Activated CD8-positive, alpha-beta memory T cell treated with anti-CD3 and anti-CD28 coated beads, Interleukin-2, amount 10 ng/mL, durations not matched to agents 7 days and 5 days (primary cell): ENCODE measurements at regions not wholly inside any gene's neighbourhood (a gene's known extent, or its start where the extent isn't known, plus 50 kb on each side); places are given as distances from the start of the nearest gene placed in this dataset.

Experiments
- ATAC-seq: fragments of 150-1000 bp; cut with Tn5 transposase; one replicate; pipeline ENCODE4 v1.10.0; 2021; ENCODE audit warnings: moderate library complexity
- CTCF ChIA-PET: fragments of 350-600 bp; sonication (Branson Sonifier 250); formaldehyde crosslinking; loops from one replicate; lab custom pipeline; 2021; ENCODE audit warnings: antibody characterized with exemption; lab: Charles Lee
- DNase-seq: peaks from one replicate; pipeline ENCODE4 v3.0.0-alpha.2; 2020
- H3K27ac Mint-ChIP-seq: one replicate; pipeline ENCODE4 v1.8.0; 2021; ENCODE audit warnings: mild to moderate bottlenecking, mixed read lengths
- H3K27me3 Mint-ChIP-seq: one replicate; pipeline ENCODE4 v1.8.0; 2021; ENCODE audit warnings: mixed read lengths
- H3K36me3 Mint-ChIP-seq: one replicate; pipeline ENCODE4 v1.8.0; 2021; ENCODE audit warnings: mild to moderate bottlenecking, mixed read lengths
- H3K4me1 Mint-ChIP-seq: one replicate; pipeline ENCODE4 v1.8.0; 2021; ENCODE audit warnings: mixed read lengths
- H3K4me3 Mint-ChIP-seq: one replicate; pipeline ENCODE4 v1.8.0; 2021; ENCODE audit warnings: mild to moderate bottlenecking, moderate library complexity, mixed read lengths
- H3K9me3 Mint-ChIP-seq: one replicate; pipeline ENCODE4 v1.8.0; 2022; ENCODE audit warnings: low read depth, mixed read lengths

DNA sequence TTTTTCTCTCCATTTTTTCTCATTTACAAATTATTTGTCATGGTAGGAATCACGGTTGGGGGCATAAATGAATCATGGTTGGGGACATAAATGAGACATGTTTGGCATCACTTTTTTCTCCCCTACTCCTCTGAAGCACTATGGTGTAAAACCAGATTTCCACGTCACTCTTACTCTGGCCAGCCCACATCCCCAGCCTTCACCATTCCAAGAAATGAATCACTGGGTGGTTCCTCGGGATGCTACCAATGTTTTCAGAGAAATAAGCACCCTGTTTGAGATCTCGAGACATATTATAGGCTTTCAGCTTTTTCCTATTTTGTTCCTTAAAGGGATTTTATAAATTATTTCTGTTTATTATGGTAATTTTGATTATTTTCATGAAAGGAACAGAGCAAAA, 155.0 kb upstream of the SLC8A1 start:
- DNase-seq (no peak), ATAC-seq (no peak)
- H3K4me3 Mint-ChIP-seq: no peak overlapping the region
- H3K36me3 Mint-ChIP-seq: no peaks in the 10 kb centered on the region
- no peaks in the 10 kb centered on the region for H3K27me3 Mint-ChIP-seq
- peaks cover 3% of the 10 kb centered on the region for H3K9me3 Mint-ChIP-seq
- no peaks in the 10 kb centered on the region for H3K4me1 Mint-ChIP-seq
- no peak overlapping the region for H3K27ac Mint-ChIP-seq
- CTCF ChIA-PET: no interaction called here

DNA sequence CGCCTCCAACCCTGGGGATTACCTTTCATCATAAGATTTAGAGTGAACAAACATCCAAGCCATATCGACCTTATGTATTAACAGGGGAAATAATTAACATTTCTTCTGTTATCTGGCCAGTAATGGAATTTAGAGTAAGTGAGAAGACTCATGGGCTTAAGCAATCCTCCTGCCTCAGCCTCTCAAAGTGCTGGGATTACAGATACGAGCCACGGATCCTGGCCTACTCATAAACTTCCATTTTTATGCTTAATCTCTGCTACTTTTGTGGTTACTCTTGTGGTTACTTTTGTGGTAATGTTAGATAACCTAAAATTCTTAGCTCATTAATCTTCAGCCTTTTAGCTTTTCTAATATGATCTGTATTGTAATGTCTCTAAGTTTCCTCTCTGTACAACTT, 159.3 kb upstream of the SLC8A1 start:
- DNase-seq (no peak), ATAC-seq (no peak)
- Mint-ChIP-seq H3K36me3 (no peaks in the 10 kb centered on the region), H3K27ac (no peak overlapping the region), H3K27me3 (no peaks in the 10 kb centered on the region), H3K9me3 (peaks cover 2% of the 10 kb centered on the region), H3K4me3 (no peak overlapping the region), H3K4me1 (no peaks in the 10 kb centered on the region)
- CTCF ChIA-PET: no interaction called here

DNA sequence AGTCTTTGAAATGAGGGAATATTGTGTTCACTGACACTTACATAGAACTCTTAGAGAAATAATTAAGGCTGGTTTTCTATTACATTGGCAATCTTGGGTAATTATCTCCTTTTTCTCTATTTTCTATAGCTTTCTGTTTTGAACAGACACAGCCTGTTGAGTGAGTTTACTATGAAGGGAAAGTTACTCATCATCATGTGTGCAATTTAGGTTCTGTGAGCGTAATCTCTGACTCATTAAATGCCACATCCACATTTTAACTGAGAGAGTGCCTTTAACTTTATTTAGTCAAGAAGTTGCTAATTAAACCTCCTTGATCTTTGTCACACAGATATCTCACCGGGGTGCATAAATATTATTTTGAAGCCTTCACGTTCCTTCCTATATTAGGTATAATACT, 174.0 kb upstream of the SLC8A1 start:
- H3K4me1 Mint-ChIP-seq: no peaks in the 10 kb centered on the region
- H3K9me3 Mint-ChIP-seq: peaks cover 2% of the 10 kb centered on the region
- CTCF ChIA-PET: no interaction called here
- H3K4me3 Mint-ChIP-seq: no peak overlapping the region
- H3K27ac Mint-ChIP-seq: no peak overlapping the region
- no peak for DNase-seq
- ATAC-seq: no peak
- H3K27me3 Mint-ChIP-seq: no peaks in the 10 kb centered on the region
- H3K36me3 Mint-ChIP-seq: no peaks in the 10 kb centered on the region

DNA sequence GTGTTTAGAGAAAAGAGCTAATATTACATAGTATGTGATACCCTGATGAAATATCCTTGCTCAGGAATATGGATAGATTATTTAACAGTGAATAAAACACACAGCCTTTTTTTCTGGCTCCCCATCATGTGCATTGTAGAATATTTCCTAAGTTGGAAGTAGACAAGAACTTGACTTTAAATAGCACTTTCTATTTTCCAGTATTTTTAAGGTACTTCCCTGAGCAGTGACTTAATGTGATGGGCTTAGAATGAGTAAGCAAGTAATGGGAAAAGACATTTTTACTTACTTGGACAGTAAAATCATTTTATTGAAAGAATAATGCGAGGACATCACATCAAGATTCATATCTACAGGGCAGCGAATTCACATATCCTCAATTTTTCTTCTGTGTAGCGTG, 176.7 kb upstream of the SLC8A1 start:
- Mint-ChIP-seq H3K36me3 (no peaks in the 10 kb centered on the region), H3K4me1 (no peaks in the 10 kb centered on the region), H3K9me3 (peaks cover 2% of the 10 kb centered on the region), H3K4me3 (no peak overlapping the region), H3K27me3 (no peaks in the 10 kb centered on the region), H3K27ac (no peak overlapping the region)
- no peak for DNase-seq
- CTCF ChIA-PET: no interaction called here
- no peak for ATAC-seq

DNA sequence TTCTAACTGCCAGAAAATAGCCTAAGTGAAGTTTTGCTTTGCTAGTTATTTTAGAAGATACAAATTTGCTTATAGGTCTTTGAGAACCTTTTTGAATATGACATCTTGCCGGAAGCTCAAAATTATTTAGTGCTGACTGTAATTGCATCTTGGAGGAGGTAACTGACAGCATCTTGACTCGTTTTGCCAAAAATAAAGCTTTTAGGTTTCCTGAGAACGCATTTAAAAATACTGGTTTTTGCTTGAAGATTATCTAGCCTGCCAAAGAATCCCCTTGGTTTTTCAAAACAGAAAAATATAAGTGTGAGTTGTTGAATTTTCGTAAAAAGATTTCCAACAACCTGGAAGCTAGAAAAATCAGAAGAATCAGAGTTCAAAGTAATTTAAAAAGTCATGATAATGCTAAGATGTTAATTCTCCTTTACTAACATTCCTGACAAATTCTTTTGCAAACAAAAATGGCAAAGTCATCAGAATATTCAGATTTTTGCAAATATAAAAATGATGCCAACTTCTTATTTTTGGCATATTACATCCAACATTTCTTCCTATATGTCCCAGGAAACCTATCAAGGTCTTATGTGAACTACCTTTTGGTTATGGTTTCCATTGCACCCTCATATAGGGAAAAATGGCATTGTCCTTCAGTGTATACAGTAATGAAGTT, 178.0 kb upstream of the SLC8A1 start:
- ATAC-seq: no peak
- H3K27ac Mint-ChIP-seq: no peak overlapping the region
- no peaks in the 10 kb centered on the region for H3K4me1 Mint-ChIP-seq
- H3K36me3 Mint-ChIP-seq: no peaks in the 10 kb centered on the region
- peaks cover 2% of the 10 kb centered on the region for H3K9me3 Mint-ChIP-seq
- H3K4me3 Mint-ChIP-seq: no peak overlapping the region
- DNase-seq: no peak
- CTCF ChIA-PET: no interaction called here
- no peaks in the 10 kb centered on the region for H3K27me3 Mint-ChIP-seq

DNA sequence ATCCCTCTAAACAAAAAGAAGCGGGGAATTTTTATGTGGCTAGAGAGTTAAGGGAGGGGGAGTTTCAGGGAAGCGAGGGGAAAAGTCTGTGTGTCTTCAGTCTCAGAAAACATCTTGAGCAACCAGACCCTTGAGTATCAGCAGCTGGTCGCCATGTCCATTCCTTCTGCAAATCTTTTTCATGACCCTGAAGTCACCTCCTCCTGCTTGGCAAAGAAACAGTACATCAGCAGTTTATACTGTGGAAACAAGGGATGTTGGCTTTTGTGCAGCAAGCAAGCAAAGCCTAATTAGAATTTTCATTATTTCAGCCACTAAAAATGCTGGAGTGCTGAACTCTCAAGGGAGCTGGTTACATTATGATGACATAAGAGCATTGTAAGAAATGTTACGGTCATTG, 187.4 kb upstream of the SLC8A1 start:
- H3K36me3 Mint-ChIP-seq: no peaks in the 10 kb centered on the region
- H3K9me3 Mint-ChIP-seq: no peaks in the 10 kb centered on the region
- CTCF ChIA-PET: no interaction called here
- H3K27me3 Mint-ChIP-seq: no peaks in the 10 kb centered on the region
- no peak overlapping the region for H3K27ac Mint-ChIP-seq
- no peaks in the 10 kb centered on the region for H3K4me1 Mint-ChIP-seq
- DNase-seq (no peak), ATAC-seq (no peak)
- no peak overlapping the region for H3K4me3 Mint-ChIP-seq

DNA sequence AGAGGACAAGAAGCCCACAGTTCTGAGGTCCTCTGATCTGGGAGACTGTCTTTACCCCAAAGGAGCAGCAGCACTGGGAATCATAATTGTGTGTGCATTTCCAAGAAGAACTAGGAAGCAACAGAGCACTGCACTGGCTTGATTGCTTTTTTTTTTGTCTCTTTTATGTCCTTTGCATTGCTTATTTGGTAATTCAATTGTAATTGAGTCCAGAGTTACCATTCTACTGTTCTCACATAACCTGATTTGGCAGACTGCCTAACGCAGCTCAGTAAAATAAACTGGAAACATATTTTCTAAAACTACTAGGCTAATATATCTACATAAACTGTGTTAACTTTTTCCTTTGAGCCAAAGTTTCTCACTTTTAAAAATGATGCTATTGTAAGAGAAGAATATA, 190.3 kb upstream of the SLC8A1 start:
- no peak for ATAC-seq
- H3K9me3 Mint-ChIP-seq: no peaks in the 10 kb centered on the region
- no peak for DNase-seq
- CTCF ChIA-PET: no interaction called here
- H3K4me3 Mint-ChIP-seq: no peak overlapping the region
- no peak overlapping the region for H3K27ac Mint-ChIP-seq
- H3K4me1 Mint-ChIP-seq: no peaks in the 10 kb centered on the region
- no peaks in the 10 kb centered on the region for H3K36me3 Mint-ChIP-seq
- H3K27me3 Mint-ChIP-seq: no peaks in the 10 kb centered on the region

DNA sequence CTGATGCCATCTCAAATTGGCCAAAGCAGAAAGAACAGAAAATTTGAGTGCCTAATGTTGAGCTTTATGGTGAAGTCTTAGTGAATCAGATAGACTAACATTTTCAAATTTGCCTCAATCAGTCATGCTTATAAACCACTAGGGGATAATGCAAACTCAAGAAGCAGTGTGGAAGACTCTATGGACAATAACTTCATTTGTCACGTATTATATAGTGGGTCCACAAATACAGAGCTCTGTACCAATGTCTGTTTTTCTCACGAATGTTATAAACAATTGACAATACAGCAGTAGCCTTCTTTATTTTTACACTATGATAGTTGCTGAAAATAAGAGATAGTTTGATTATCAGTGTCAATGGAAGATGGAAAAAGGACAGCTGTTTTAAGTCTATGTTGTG, 190.8 kb upstream of the SLC8A1 start:
- DNase-seq (no peak), ATAC-seq (no peak)
- H3K4me3 Mint-ChIP-seq: no peak overlapping the region
- no peak overlapping the region for H3K27ac Mint-ChIP-seq
- H3K27me3 Mint-ChIP-seq: no peaks in the 10 kb centered on the region
- H3K36me3 Mint-ChIP-seq: no peaks in the 10 kb centered on the region
- H3K9me3 Mint-ChIP-seq: no peaks in the 10 kb centered on the region
- CTCF ChIA-PET: interaction anchor here (0.9 kb wide), 1 partner anchor 8 kb away, joined by 3 read pairs; no protein-coding TSS in a partner anchor
- H3K4me1 Mint-ChIP-seq: no peaks in the 10 kb centered on the region

DNA sequence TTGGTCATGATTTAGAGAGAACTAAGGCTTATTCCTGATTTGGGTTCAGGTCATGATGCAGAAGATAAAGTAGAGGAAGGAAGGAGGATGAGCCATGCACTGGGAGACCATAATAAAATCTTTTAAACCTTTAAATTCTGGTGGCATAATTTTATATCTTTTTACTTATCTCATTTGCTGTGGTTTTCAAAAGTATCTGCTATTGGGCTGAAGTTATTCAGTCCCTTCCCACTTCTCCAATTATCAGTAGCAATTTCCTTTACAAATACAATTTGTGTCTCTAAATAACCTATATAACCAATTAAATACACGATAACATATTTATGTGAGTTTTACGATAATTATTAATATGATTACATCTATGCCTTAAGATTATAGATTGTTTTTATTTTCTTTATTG, 194.8 kb upstream of the SLC8A1 start:
- CTCF ChIA-PET: no interaction called here
- Mint-ChIP-seq H3K4me3 (no peak overlapping the region), H3K9me3 (no peaks in the 10 kb centered on the region), H3K27me3 (no peaks in the 10 kb centered on the region), H3K36me3 (no peaks in the 10 kb centered on the region), H3K4me1 (no peaks in the 10 kb centered on the region), H3K27ac (no peak overlapping the region)
- ATAC-seq (no peak), DNase-seq (no peak)

DNA sequence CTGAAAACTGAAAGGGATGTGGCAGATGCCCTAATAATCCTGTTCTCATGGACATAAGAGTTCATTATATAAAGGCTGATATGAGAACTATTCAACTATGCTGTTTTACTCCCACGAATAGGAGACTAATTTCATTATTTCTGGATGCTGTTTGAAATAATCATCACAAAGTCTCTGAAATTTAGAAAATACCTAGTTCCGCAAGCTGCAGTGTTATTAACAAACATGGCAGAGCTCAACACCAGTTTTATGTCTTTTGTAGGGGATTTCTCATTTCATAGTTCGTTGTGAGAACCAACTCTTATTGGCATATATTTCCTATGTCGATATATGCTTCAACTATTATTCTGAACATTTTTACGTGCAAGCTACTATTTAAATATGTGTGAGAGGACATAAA, 200.3 kb upstream of the SLC8A1 start:
- Mint-ChIP-seq H3K36me3 (no peaks in the 10 kb centered on the region), H3K4me1 (no peaks in the 10 kb centered on the region)
- CTCF ChIA-PET: no interaction called here

DNA sequence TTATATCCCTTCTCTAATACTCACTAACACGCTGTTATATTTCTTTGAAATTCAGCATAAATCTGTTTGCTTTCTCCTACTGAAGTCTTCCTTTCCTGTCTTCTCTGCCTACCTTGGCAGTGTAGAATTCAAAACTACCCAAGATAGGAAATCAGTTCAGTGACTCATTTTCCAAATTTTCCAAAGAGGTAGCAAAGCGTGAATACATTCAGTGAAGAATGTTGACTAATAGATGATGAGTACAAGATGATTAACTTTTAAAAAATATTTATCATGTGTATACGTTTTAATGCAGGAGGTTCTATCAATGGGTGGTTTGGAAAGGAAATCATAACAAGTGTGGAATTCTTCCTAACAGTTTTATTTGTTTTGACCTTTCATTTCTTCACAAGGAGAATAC, 201.9 kb upstream of the SLC8A1 start:
- Mint-ChIP-seq H3K4me1 (no peaks in the 10 kb centered on the region), H3K4me3 (no peak overlapping the region), H3K36me3 (no peaks in the 10 kb centered on the region), H3K27me3 (no peaks in the 10 kb centered on the region), H3K9me3 (peaks cover 2% of the 10 kb centered on the region), H3K27ac (no peak overlapping the region)
- CTCF ChIA-PET: no interaction called here
- ATAC-seq (no peak), DNase-seq (no peak)

More for the DNA sequence above, 200.3 kb upstream of the SLC8A1 start:
- ATAC-seq (no peak), DNase-seq (no peak)
- Mint-ChIP-seq H3K27ac (no peak overlapping the region), H3K9me3 (peaks cover under 1% of the 10 kb centered on the region), H3K27me3 (no peaks in the 10 kb centered on the region), H3K4me3 (no peak overlapping the region)

DNA sequence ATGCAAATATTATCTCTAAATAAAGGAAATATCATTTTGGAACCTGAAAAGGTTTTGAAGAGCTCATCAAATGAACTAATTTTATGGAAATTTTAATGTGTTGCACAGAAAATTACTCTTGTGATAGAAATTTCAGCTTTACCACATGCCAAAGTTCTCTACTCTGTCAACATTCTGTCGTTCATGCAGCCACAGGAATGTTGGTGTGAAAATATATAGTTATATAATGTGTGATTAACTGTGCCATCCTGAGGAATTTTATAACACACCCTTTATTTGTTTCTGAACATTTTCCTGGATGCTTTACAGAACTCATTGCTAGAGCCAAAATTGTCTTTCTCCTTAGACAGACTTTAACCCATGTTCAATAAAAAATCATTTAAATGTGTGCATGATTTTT, 202.5 kb upstream of the SLC8A1 start:
- Mint-ChIP-seq H3K4me1 (no peaks in the 10 kb centered on the region), H3K36me3 (no peaks in the 10 kb centered on the region), H3K27ac (no peak overlapping the region), H3K27me3 (no peaks in the 10 kb centered on the region), H3K9me3 (peaks cover 2% of the 10 kb centered on the region), H3K4me3 (no peak overlapping the region)
- no peak for DNase-seq
- ATAC-seq: no peak
- CTCF ChIA-PET: no interaction called here

DNA sequence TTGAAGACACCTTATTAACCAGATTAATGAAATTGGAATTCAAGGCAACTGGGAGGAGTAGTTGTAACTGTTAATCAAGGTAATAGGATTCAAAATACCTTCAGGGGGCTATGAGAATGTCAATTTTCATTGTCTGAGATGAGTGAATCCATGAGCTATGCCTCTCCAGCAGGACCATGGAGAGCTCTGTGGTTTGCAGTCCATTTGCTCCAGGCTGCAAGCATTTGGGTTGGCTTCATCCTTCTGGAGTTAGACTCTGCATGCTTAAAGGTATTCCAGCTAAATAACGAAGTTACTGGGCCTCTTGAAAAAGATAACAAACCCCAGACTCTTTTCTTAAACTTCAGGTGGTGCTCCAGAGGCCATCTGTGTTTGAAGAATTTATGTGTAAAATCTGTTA, 207.1 kb upstream of the SLC8A1 start:
- DNase-seq (no peak), ATAC-seq (no peak)
- no peak overlapping the region for H3K27ac Mint-ChIP-seq
- H3K27me3 Mint-ChIP-seq: no peaks in the 10 kb centered on the region
- peaks cover 9% of the 10 kb centered on the region for H3K9me3 Mint-ChIP-seq
- CTCF ChIA-PET: no interaction called here
- H3K4me3 Mint-ChIP-seq: no peak overlapping the region
- no peaks in the 10 kb centered on the region for H3K4me1 Mint-ChIP-seq
- H3K36me3 Mint-ChIP-seq: no peaks in the 10 kb centered on the region

DNA sequence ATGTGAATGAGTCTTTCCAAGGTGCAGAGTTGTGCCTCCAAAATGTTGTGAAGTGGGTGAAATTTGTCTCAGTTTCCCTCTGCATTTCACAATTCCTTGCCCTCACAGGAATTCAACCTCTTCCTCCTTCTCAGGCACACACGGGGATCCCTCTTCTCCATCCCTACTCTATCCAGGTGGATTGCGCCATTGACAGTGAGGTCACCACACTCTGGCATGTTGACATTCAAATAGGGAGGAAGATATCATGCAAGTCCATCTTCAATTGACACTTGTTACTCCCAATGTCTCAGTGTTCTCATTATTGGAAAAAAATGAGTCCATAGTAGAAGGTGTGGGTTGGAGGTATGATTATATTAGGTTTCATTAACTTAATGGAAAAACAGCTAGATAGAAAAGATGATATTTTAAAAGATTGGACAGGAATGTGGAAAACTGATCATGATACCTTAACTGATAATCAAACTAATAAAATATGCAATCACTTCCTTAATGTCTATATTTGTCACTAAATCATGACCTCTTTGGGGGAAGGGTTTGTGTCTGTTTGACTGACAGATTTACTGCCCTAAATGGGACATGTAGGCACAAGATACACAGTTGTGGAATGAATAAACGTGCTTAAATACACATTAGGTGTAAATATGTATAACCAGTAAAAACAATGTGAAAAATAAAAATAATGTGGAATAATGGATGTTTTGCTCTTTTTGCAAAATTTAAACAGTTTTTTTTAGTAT, 213.8 kb upstream of the SLC8A1 start:
- H3K27ac Mint-ChIP-seq: no peak overlapping the region
- H3K9me3 Mint-ChIP-seq: peaks cover 6% of the 10 kb centered on the region
- H3K36me3 Mint-ChIP-seq: no peaks in the 10 kb centered on the region
- no peaks in the 10 kb centered on the region for H3K4me1 Mint-ChIP-seq
- ATAC-seq: no peak
- no peaks in the 10 kb centered on the region for H3K27me3 Mint-ChIP-seq
- CTCF ChIA-PET: no interaction called here
- H3K4me3 Mint-ChIP-seq: no peak overlapping the region
- DNase-seq: no peak
